GM20431 (cell line): ENCODE measurements at regions not wholly inside any gene's neighbourhood (a gene's known extent, or its start where the extent isn't known, plus 50 kb on each side); places are given as distances from the start of the nearest gene placed in this dataset.

Source experiments
- in situ Hi-C: fragments of 300-500 bp; cut with MseI, MboI; formaldehyde crosslinking; loops from one replicate; pipeline ENCODE4 v1.15.0; 2020; ENCODE audit warnings: low sequenced_read_pairs; ENCODE audit not compliant: unreplicated experiment

DNA sequence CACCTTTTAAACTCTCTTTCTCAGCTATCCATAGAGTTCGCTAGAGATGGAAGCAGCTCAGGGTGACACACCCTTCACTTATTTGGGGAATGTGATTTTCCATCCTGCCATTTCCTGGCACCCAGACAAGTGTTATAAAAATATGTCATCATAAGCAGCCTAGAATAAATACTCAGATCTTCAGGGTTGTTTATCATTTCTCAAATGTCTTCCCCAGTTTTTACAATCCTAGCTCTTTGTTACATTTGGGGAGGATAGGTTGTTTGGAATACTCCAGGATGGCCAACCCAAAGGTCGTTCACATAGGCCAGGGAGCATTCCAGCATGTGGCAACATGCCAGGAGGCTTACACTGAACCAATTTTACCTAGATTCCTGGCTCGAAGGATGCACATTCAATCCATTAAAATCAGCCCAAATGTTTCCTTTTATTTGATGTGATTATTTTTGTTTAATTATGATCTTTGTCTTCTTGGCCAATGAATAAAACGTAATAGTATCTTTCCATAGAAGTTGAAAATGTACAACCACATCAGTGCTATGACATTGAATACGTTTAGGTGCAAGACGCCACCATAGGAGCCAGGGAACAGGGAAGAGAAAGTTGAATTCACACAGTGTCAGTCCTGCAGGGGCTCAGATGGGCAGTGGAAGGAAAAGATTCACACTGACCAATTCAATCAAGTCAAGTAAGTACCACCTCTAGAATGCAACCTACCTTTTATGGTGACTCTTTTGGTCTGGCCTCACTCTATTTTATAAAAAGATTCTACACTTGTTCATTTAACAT lies 537.7 kb upstream of the MDFIC2 start:
- in situ Hi-C loops: no loop called here

- in situ Hi-C loops: no loop called here
Observed at GRCh38 chr3:70840106-70840870, 527.9 kb upstream of the MDFIC2 start.

- in situ Hi-C loops: no loop called here
Observed at GRCh38 chr3:70833239-70833960, 521.0 kb upstream of the MDFIC2 start.

- in situ Hi-C loops: no loop called here
Observed at GRCh38 chr3:70832834-70833205, 520.4 kb upstream of the MDFIC2 start.

- in situ Hi-C loops: no loop called here
Observed at GRCh38 chr3:70832089-70832833, 519.8 kb upstream of the MDFIC2 start.

- in situ Hi-C loops: no loop called here
Observed at GRCh38 chr3:70829092-70829491, 516.7 kb upstream of the MDFIC2 start.

GRCh38 chr3:70824773-70825172 lies 512.3 kb upstream of the MDFIC2 start:
- in situ Hi-C loops: no loop called here

DNA sequence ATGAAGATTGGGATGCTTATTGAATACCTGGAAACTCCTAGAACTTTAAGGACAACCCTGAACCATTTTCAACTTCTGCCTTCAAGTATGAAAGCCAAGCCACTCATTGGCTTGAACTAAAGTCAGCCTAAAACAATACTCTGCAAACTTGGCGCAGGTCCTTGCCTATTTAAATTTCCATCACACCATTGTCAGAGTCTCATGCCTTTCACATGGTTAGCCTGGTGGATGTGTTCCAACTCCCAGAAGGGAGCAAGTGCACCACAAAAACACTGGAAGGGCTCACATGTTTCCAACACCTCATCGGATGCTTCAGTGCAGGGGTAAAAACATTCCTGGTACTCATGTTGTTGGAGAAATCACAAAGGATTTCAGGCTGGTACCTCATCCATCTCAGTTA lies 511.6 kb upstream of the MDFIC2 start:
- in situ Hi-C loops: no loop called here

DNA sequence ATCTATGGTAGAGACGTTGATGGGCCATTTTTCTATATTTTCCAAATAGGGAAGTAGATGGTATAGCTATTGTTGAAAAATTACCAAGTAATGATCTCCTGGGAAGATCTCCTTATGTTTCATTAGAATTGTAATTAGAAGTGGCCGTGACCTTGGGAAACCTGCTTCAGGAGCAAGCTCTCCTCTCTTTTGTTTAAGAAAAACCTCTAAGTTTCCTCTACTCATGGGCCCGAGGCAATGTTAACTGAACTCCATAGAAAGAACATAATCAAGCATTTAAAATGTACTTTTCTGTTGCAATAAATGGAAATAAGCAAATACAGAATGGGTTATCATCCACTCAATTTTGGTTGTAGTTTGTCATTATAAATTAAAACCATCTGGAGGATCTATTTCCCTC lies 511.2 kb upstream of the MDFIC2 start:
- in situ Hi-C loops: no loop called here

DNA sequence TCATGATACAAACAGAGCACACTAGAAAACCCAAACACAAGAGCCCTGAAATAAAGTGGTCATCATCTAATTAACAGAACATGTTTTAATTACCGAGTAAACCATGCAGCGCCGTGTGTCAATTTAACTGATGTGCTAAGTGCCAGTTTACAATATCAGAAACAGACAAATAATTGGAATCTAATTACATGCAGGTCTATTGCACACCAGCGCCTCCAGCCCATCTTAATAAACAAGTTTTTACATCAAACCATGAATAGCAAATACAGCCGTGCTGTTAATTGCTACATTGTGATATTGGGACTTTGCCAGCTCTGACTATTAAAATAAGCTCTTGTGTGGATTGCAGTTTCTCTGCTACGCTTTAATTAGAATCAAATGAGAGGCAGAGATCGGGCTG lies 510.2 kb upstream of the MDFIC2 start:
- in situ Hi-C loops: no loop called here

GRCh38 chr3:70821602-70822001 lies 509.2 kb upstream of the MDFIC2 start:
- in situ Hi-C loops: no loop called here

DNA sequence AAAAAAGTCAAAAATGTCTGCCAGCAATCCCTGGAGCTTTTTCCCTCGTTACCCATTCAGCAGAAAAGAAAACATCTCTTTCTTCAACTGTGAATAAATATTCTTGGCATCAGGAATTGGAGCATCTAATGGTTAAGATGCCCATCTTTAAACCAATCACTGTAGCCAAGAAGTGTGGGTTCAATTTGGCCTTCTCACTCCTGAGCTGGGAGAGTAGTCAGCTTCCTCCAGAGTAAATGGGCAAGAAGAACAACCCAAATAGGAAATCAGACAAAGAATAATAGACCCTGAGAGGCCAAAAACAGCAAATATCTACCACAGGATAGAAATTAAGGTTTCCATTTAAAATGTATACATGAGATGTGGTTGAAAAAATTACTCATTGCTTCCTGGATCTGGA lies 508.0 kb upstream of the MDFIC2 start:
- in situ Hi-C loops: no loop called here

GRCh38 chr3:70818145-70818544 lies 505.7 kb upstream of the MDFIC2 start:
- in situ Hi-C loops: no loop called here

- in situ Hi-C loops: no loop called here
Observed at GRCh38 chr3:70816346-70816745, 503.9 kb upstream of the MDFIC2 start.

GRCh38 chr3:70815817-70816216 lies 503.4 kb upstream of the MDFIC2 start:
- in situ Hi-C loops: no loop called here

DNA sequence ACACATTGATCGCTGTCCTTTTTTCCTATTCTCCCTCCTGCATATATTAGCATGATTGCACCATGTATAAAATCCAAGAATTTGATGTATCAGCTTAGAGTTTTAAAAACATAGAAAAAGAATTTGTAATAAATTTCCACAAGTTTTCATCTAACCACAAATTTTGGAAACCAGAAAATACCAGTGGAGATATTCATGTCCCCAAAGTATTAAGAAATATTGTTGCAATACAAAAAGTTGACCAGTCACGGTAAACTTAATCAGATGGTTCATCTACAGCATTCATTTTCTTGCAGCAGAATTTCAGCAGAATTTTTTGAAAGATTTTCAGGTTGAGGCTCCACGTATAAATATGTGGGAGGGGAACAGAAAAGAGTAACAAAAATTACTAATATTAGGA lies 500.9 kb upstream of the MDFIC2 start:
- in situ Hi-C loops: no loop called here

GRCh38 chr3:70811880-70812279 lies 499.4 kb upstream of the MDFIC2 start:
- in situ Hi-C loops: no loop called here

DNA sequence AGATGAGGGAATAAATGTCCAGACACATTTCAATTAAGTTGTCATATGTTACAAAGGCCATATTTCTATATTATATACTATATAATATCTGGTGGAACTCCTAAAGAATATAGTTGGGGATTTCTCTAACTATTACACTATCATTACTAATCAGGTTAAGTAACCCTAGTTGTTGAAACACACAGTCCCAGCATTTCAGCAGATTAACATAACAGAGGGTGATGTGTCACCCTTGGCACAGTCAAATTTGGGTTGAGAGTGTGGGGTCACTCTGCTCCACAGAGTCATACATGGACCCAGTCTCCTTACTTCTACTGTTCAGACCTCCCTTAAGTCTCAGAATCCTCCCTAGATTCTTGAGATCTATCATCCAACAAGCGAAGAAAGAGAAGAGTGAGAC lies 496.4 kb upstream of the MDFIC2 start:
- in situ Hi-C loops: no loop called here

DNA sequence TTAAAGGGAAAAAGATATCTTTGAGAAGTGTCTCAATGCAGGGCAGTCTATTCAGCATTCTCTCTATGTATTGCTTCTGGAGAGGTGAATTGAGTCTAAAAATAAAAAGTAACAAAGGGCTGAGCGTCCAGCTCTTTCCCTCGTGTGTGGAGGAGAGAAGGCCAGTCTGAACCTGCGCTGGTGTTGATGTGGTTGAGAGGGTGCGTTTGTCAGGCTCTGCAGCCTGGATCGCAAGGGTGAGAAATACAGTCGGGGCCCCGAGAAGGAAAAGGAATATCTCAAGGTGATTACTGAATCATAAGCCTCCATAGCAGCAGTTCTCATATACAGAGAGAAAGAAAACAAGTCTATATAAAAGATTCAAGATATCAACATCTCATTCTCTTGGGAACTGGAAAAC lies 494.1 kb upstream of the MDFIC2 start:
- in situ Hi-C loops: no loop called here

DNA sequence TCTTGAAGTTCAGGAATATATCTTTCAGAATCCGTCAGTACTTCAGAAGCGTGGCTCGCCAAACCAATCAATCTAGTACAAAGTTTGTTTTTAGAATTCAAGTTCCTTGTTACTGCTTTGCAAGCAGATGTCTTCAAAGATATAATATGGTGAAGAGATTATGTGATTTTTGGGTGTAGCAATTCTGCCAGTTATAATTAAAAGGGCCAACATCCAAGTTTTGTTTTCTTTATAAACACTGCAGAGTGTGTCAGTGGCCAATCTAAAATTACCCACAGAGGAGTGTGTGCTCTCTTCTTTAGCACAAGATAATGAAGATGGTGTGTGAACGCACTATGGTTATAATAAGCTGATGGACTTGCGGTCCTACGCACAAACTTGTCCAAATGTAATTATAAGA lies 493.6 kb upstream of the MDFIC2 start:
- in situ Hi-C loops: no loop called here
